ENCODE measurements at regions not wholly inside any gene's neighbourhood (a gene's known extent, or its start where the extent isn't known, plus 50 kb on each side); places are given as distances from the start of the nearest gene placed in this dataset.

GRCh38 chr5:117337064-117337749, 762.6 kb upstream of the SEMA6A start:
- H3K79me2 ChIP-seq (ENCODE audit: control insufficient read depth, low read length): no peaks in the 10 kb centered on the region
- H3K36me3 ChIP-seq (ENCODE audit: control insufficient read depth, low read length): no peaks in the 10 kb centered on the region
- no peak for TF ChIP-seq EZH2phosphoT487 (IDR thresholded peaks at IDR 0.05; ENCODE audit: borderline replicate concordance, low read length)
- TF ChIP-seq, protein P1, sequence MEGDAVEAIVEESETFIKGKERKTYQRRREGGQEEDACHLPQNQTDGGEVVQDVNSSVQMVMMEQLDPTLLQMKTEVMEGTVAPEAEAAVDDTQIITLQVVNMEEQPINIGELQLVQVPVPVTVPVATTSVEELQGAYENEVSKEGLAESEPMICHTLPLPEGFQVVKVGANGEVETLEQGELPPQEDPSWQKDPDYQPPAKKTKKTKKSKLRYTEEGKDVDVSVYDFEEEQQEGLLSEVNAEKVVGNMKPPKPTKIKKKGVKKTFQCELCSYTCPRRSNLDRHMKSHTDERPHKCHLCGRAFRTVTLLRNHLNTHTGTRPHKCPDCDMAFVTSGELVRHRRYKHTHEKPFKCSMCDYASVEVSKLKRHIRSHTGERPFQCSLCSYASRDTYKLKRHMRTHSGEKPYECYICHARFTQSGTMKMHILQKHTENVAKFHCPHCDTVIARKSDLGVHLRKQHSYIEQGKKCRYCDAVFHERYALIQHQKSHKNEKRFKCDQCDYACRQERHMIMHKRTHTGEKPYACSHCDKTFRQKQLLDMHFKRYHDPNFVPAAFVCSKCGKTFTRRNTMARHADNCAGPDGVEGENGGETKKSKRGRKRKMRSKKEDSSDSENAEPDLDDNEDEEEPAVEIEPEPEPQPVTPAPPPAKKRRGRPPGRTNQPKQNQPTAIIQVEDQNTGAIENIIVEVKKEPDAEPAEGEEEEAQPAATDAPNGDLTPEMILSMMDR (IDR thresholded peaks at IDR 0.05; ENCODE audit: low read depth, low read length, poor library complexity, severe bottlenecking): no peak
- H3K27me3 ChIP-seq (ENCODE audit: control insufficient read depth, low read length): no peaks in the 10 kb centered on the region
- no peaks in the 10 kb centered on the region for H3K9me3 ChIP-seq (ENCODE audit: control insufficient read depth, insufficient read depth, low read length)
- H3F3A ChIP-seq (ENCODE audit: control insufficient read depth, insufficient read depth): no peaks in the 10 kb centered on the region
- H3K4me1 ChIP-seq (ENCODE audit: control insufficient read depth, low read length): no peaks in the 10 kb centered on the region
- no peaks in the 10 kb centered on the region for H3K9me2 ChIP-seq (replicated peaks; ENCODE audit: control insufficient read depth, low read length)
- no peak overlapping the region for H3K4me2 ChIP-seq (ENCODE audit: low read length)
- no peak overlapping the region for H3K4me3 ChIP-seq (ENCODE audit: low read length)
- no peaks in the 10 kb centered on the region for H4K20me1 ChIP-seq (ENCODE audit: control insufficient read depth, insufficient read depth, low read depth, low read length)
- H3K27ac ChIP-seq (ENCODE audit: low read depth, low read length): no peak overlapping the region

GRCh38 chr5:117336208-117336607, 761.6 kb upstream of the SEMA6A start:
- H3K36me3 ChIP-seq (ENCODE audit: control insufficient read depth, low read length): no peaks in the 10 kb centered on the region
- TF ChIP-seq, protein P1 (IDR thresholded peaks at IDR 0.05; ENCODE audit: low read depth, low read length, poor library complexity, severe bottlenecking): no peak
- no peak for TF ChIP-seq EZH2phosphoT487 (IDR thresholded peaks at IDR 0.05; ENCODE audit: borderline replicate concordance, low read length)
- no peak overlapping the region for H3K4me2 ChIP-seq (ENCODE audit: low read length)
- H3K27me3 ChIP-seq (ENCODE audit: control insufficient read depth, low read length): no peaks in the 10 kb centered on the region
- H3K9me3 ChIP-seq (ENCODE audit: control insufficient read depth, insufficient read depth, low read length): no peaks in the 10 kb centered on the region
- no peaks in the 10 kb centered on the region for H3K9me2 ChIP-seq (replicated peaks; ENCODE audit: control insufficient read depth, low read length)
- H3F3A ChIP-seq (ENCODE audit: control insufficient read depth, insufficient read depth): no peaks in the 10 kb centered on the region
- no peaks in the 10 kb centered on the region for H3K79me2 ChIP-seq (ENCODE audit: control insufficient read depth, low read length)
- no peak overlapping the region for H3K27ac ChIP-seq (ENCODE audit: low read depth, low read length)
- H3K4me3 ChIP-seq (ENCODE audit: low read length): no peak overlapping the region
- no peaks in the 10 kb centered on the region for H3K4me1 ChIP-seq (ENCODE audit: control insufficient read depth, low read length)
- no peaks in the 10 kb centered on the region for H4K20me1 ChIP-seq (ENCODE audit: control insufficient read depth, insufficient read depth, low read depth, low read length)

DNA sequence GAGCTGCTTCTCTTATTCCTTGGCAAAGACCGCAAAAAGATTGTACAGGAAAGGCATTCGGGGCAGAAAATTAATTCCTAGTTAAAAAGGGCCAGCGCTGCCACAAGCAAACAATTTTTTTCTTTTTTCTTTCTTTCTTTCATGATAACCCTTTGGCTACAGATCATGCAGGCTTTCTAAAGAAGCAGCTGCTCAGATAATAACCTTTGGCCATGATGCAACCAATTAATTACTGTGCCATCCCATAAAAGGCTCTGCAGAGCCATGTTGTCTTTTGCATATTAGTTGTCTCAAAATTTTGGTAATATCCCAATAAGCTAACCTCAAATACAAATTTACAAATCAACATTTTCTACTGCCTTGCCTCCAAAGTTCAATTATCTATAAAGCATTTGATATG, 758.4 kb upstream of the SEMA6A start:
- no peak for TF ChIP-seq EZH2phosphoT487 (IDR thresholded peaks at IDR 0.05; ENCODE audit: borderline replicate concordance, low read length)
- TF ChIP-seq, protein P1 (IDR thresholded peaks at IDR 0.05; ENCODE audit: low read depth, low read length, poor library complexity, severe bottlenecking): no peak
- no peaks in the 10 kb centered on the region for H3K4me1 ChIP-seq (ENCODE audit: control insufficient read depth, low read length)

More for the DNA sequence above, 758.4 kb upstream of the SEMA6A start:
- Histone ChIP-seq H3K9me2 (replicated peaks; ENCODE audit: control insufficient read depth, low read length) (no peaks in the 10 kb centered on the region), H3K4me2 (ENCODE audit: low read length) (no peak overlapping the region), H3K27ac (ENCODE audit: low read depth, low read length) (no peak overlapping the region), H3K36me3 (ENCODE audit: control insufficient read depth, low read length) (no peaks in the 10 kb centered on the region), H4K20me1 (ENCODE audit: control insufficient read depth, insufficient read depth, low read depth, low read length) (no peaks in the 10 kb centered on the region), H3F3A (ENCODE audit: control insufficient read depth, insufficient read depth) (no peaks in the 10 kb centered on the region), H3K4me3 (ENCODE audit: low read length) (no peak overlapping the region), H3K27me3 (ENCODE audit: control insufficient read depth, low read length) (no peaks in the 10 kb centered on the region), H3K79me2 (ENCODE audit: control insufficient read depth, low read length) (no peaks in the 10 kb centered on the region), H3K9me3 (ENCODE audit: control insufficient read depth, insufficient read depth, low read length) (no peaks in the 10 kb centered on the region)
